Stimulated activated CD4-positive, alpha-beta T cell treated with anti-CD3 and anti-CD28 coated beads, TNF-alpha, amount 100 ng/mL, for 4 hours (primary cell): ENCODE measurements at regions not wholly inside any gene's neighbourhood (a gene's known extent, or its start where the extent isn't known, plus 50 kb on each side); places are given as distances from the start of the nearest gene placed in this dataset.

Source experiments
- DNase-seq, 3 experiments: peaks; one replicate each; pipeline ENCODE4 v3.0.0-alpha.2; 2020; ENCODE audit warnings: low read depth in 3 of 3

- no peak for DNase-seq
Measured at GRCh38 chr4:188550296-188550695, 411.1 kb downstream of the TRIML1 start.

- no peak for DNase-seq
Measured at GRCh38 chr4:188551156-188551555, 411.9 kb downstream of the TRIML1 start.

- no peak for DNase-seq
Measured at GRCh38 chr4:188552741-188553275, 413.6 kb downstream of the TRIML1 start.

GRCh38 chr4:188554413-188554812, 415.2 kb downstream of the TRIML1 start:
- no peak for DNase-seq

DNA sequence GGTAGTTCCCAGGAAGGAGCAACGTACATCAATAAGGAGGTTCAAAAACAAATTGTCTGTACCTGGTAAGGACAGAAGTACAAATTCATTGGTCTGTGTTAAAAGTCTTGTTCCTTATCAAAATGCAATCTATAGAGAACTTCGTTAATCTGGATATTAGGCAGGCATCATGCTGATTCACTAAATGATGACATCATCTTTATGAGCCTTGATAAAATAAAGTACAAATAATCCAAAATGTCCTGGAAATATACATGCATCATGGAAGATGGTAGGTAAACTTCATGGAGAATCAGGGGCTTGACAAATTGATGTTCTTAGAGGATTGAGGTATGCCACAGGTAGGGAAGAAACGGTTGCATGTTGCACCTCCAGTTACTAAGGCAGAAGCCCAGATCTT, 433.9 kb downstream of the TRIML1 start:
- DNase-seq, result no peak

GRCh38 chr4:188578657-188579056, 439.4 kb downstream of the TRIML1 start:
- DNase-seq, result no peak

- no peak for DNase-seq
Measured at GRCh38 chr4:188596021-188596420, 456.8 kb downstream of the TRIML1 start.

- no peak for DNase-seq
Measured at GRCh38 chr4:188603646-188604045, 464.4 kb downstream of the TRIML1 start.

DNA sequence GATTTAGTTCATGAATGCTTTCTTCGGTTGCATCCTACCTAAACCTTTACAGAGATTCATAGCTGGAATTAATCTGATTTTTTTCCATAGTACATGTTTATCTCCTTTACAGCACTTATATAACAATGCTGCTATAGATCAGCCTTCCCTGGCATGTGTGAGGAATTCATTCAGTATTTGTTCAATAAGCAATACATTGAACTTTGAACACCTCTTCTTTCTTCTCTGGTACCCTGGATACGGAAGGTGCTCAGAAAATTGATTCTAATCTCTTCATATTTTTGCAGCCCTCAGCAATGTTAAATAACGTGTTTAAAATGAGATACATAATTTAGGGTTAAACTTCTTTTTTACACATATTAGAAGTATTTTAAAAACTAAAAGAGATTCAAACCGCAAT, 467.4 kb downstream of the TRIML1 start:
- DNase-seq, result no peak

DNA sequence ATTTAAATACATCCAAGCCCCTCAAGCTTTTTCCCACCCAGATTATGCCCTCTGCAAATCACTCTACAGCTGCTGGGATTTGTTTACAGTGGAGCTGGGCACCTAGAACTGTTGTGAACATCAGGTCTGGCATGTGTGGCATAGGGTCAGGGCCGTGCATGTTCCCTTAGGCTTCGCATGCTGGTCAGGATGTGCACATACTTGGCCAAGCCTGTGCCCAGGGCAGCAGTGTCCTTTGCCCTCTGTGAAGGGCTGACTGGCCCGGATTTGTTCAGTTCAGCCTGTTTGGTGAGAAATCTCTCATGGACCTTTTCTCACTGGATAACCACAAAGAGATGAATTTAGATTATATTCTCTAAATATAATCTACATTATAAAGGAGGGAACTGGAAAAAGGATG, 471.9 kb downstream of the TRIML1 start:
- no peak for DNase-seq

DNA sequence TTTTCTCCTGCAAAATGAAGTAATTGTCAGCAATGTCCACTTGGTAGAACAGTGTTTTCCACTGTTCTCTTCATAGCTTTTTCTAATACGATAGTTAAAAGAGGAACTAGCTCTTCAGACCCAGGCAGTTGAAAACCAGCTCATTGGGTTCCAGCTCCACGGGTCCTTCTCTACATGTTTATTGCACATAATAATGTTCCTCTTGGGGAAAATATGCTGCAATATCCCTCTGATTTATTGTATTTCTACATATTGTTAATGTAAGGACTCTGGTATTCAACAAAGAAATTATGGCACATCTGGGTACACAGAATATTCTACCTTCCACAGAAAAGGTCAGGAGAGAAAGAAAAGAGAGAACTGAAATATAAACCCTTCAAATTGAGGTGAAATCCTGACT, 473.4 kb downstream of the TRIML1 start:
- no peak for DNase-seq

DNA sequence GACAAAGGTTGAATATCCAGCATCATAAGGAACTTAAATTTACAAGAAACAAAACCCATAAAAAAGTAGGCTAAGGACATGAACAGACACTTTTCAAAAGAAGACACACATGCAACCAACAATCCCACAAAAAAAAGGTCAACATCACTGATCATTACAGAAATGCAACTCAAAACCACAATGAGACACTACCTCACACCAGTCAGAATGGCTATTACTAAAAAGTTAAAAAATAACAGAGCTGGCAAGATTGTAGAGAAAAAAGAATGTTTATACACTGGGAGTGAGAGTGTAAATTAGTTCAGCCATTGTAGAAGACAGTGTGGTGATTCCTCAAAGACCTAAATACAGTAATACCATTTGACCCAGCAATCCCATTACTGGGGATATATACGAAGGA, 474.7 kb downstream of the TRIML1 start:
- no peak for DNase-seq

- no peak for DNase-seq
Measured at GRCh38 chr4:188619456-188620149, 480.4 kb downstream of the TRIML1 start.

DNA sequence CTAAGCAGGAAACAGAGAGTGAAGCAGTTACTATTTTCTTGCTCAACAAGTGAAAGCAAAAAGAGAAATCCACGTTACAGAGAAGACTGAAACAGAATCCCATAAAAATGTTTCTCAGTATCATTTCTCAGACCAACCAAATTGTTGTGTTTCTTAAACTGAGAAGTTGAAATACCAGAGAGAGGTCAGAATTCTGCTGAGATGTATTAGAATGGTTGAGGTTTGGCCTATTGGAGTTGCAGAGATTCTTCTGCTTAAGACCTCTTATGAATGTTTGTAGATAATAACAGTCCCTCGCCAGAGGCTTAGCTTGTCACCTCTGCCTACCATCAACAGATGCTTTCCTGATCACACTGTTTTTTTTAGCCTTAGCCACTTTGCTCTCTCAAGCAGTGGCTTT, 481.4 kb downstream of the TRIML1 start:
- no peak for DNase-seq

DNA sequence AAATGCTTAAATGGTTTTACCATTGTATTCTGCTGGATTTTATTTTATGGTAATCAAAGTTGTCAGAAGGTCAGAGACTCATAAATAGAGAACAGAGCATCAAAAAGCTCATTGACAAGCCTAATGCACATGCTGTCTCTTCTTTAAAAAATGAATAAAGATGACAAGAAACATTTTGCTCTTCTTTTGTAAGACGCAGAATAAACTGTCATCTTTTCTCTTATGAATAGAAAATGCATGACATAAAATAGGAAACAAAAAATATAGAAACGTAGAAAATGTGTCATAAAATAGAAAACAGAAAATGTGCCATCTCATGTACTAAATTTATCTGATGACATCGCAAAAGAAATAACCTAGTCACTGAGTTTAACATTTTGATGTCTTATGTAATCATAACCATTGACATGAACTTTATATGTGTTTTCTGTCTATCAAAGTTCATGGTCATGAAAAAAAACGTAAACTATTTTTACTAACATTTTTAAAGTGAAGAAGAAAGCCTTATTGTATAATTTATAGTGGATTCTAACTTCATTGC, 484.1 kb downstream of the TRIML1 start:
- DNase-seq, result no peak

DNA sequence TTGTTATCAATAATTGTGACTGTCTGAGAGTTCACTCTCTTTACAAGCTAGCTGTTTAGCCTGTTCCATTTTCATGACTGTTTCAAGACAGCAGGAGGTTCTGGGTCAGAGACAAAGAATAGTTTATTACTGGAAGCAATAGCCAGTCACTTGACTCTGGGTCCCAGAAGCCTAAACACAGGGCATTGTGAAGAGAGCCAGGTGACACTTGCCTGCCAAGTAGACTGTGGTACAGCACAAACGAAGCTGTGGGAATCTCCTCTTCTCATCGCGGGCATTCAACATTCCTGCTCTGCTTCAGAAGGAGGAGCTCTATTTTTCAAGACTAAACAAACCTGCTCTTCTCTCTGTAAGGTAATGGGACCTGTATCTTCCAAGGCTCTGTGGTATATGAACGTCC, 485.1 kb downstream of the TRIML1 start:
- DNase-seq, result no peak

GRCh38 chr4:188627892-188628291, 488.7 kb downstream of the TRIML1 start:
- no peak for DNase-seq

DNA sequence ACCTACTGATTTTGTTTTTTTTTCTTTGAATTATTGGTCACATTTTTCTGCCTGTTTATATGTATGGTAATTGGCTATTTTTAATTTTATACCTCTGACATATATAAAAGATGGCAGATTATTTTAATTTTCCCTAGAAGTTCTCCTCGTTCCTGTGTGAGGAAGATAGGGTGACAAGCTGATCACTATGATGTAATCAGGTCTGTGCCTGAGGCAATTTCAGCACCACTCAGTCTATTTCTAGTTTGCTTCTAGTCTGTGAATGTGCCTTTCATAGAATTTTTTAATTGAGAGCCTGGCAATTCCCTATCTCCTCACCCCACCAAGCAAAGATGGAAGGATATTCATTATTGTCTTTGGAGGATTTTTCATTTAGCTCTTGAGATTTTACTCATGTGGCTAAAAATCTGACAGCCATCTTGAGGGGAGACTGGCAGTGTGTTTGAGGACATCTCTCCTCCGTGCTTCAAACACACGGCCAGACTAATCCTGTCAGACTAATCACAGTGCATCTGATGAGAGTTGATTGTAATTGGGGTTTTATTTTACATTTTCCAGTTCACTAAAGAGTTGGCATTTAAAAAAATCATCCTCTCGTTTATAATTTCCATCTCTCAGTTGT, 500.3 kb downstream of the TRIML1 start:
- DNase-seq, result no peak

DNA sequence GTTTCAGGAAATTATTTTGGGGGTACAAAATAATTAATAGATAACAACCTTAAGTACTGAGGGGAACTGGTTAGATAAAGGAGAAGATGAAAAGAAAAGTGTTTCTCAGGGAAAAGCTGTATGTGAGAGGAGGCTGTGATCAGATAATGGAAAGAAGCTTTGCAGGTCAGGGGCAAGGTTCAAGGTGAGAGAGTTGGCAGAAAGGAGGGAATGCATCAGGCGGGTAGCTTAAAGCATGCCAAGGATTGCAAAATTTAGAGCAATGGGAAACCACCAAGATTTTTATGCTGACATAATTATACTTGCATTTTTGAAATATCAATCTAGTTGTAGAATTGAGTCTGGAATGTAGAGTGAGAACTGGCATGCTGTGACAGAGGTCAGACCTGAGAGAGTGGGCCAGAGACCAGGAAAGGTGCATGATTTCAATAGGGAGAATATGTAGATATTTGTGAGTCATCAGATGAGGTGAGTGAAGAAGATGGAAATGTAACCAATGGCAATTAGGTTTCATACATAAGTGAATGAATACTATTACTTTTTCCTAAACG, 508.7 kb downstream of the TRIML1 start:
- no peak for DNase-seq

DNA sequence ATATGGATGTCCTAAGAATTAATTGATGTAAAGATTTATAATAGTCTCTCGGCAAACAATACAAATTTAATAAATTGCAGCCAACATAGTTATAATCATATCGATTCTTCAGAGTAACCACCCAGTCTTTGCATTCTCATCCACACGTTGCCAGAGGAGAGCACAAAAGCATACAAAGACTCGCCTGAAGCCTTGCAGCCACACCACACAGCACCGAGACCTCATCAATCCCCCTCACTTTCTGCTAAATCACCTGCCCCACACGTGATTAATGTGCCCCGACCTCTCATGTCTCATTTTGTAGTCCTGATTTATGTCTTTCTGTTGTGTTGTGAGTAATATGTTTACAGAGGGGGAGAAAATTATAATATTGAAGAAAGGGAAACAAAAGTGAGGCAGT, 510.4 kb downstream of the TRIML1 start:
- no peak for DNase-seq

- DNase-seq, result no peak
Measured at GRCh38 chr4:188650516-188650915, 511.3 kb downstream of the TRIML1 start.

GRCh38 chr4:188657365-188657764, 518.1 kb downstream of the TRIML1 start:
- no peak for DNase-seq

DNA sequence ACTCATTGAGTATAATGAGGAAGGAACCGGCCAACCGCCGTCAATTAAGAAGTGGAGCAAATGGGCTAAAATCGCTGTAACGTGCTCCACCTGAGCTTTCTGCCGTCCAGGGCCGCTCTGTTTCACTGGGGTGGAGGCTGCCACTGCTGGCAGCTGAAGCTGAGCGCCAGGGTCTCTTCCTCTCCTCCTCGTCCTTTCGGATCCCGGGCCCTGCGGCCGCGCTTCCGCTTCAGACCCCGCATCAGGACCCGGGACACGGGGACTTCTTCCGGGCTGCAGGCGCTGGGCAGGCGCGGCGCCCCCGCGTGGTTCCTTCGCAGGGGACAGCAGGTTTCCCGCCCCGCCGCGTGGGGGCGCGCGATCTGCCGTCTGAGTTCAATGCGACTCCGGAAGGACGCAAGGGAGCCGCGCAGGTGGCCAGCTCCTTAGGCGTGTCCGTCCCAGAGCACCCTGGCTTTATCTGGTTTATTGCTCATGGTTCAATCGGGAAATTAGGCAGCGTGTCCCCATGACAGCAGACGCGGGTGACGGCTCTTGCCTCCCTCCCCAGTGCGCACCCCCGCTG, 519.8 kb downstream of the TRIML1 start:
- DNase-seq, result no peak
